NCI-H1105 treated with DMSO at 0.1 percent for 48 hours (cell line): ENCODE measurements at regions not wholly inside any gene's neighbourhood (a gene's known extent, or its start where the extent isn't known, plus 50 kb on each side); places are given as distances from the start of the nearest gene placed in this dataset.
"Not testable (repeated sequence)": the region's sequence is repeated elsewhere in the genome, so short reads cannot be mapped to it uniquely, and the experiment has no call there.

Experiments
- DNase-seq: peaks from one replicate; lab custom pipeline; 2025; lab: John Stamatoyannopoulos, UW

DNA sequence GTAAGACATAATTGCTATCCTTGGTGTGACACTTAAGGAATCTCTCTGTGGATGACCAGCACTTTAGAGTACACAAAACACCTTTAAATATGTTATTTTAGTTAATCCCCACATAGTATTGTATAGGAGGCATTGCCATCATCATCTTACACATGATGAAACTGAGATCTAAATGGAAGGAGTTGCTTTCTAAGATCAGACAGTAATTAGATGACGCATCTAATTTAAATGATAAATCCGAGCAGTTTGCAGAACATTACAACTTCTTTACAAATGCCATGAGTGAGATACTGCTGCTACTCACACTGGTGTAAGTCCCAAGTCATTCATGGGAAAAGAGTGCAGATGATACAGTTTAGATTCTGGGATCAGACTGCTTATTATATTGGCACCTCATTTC lies 431.9 kb downstream of the MFSD1 start:
- DNase-seq: no peak

DNA sequence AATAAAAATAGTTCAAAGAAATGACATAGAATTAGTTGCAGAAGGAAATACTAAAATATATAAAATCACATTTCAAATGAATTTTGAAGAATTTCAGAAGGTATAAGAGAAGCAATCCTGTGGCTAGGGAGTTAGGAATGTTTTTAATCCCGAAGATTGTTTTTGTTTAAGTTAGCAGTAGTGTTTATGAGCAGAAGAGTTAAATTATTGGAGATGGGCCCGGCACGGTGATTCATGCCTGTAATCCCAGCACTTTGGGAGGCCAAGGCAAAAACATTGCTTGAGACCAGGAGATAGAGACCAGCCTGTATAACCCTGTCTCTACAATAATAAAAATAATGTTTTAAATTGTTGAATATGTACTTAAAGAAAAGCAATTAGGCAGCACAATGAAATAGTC lies 432.5 kb downstream of the MFSD1 start:
- no peak for DNase-seq

DNA sequence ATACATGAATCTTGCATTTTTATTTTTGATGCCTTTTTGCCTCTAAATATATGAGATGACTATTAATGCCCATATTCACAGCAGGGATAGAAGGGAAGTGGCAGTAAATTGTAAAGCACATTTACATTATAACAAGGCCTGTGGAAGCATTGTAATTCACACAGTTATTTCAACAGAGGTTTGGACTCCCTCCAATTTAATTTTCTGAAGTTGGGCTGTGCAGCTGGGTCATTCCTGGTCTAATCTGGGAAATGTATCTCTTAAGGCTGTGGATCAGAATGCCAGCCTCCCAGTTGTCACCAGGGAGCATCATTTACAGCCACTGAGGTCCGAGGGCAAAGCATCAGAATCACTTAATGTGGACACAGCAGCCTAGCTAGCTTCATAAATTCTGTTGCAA lies 434.5 kb downstream of the MFSD1 start:
- peak; percentile 30 for DNase-seq

DNA sequence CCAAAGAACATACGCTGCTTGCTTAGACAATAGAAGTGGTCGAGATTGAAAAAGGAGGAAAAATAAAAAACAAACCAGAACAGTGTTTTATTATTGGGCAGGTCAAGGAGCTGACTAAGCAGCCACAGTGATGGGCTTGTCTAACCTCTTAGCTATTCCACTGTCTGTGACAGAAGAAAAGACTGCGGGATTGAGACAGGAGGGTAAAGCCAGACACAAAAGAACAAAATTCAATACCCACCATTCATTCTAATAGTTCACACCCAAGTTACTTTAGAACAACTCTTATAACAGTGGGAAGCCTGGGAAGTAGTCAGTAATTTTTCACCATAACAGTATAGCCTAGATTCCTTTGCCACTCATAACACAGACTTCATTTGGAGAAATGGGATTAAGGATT lies 435.4 kb downstream of the MFSD1 start:
- no peak for DNase-seq

DNA sequence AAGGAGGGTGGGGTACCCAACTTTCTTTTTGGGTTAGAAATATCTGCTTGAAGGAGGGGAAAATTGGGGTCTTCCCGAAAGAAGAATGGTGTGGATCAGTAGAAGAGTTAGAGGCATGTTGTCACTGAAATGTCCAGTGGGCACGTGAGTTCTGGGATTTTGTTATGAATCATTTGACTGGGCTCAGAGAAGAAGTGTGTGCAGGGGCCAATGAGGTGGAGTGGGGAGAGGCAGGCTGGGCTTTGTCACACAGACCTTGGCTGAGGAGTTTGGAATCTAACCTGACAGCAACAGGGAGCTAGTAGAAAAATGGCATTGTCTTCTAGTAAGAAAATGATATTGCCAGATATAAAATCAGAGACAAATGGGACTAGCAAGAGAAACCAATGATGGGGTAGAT lies 436.8 kb downstream of the MFSD1 start:
- DNase-seq: no peak

DNA sequence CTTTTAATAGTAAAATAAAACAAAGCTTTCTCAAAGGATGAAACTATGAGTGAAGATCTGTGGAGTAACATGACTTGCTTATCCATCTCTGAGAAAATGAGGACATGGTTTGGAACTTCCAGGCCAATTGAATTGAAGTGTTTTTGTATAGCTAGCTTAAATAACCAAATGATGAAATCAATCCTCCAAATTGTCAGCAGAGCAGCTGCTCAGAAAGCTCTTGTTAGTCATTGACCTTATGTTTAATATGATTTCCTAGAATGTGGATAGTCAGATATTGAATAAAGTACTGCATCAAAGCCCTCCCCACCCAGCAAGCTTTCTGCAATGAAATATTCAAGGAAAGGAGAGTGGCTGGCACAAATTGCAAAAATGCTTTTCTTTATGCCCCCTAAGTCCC lies 437.2 kb downstream of the MFSD1 start:
- no peak for DNase-seq

DNA sequence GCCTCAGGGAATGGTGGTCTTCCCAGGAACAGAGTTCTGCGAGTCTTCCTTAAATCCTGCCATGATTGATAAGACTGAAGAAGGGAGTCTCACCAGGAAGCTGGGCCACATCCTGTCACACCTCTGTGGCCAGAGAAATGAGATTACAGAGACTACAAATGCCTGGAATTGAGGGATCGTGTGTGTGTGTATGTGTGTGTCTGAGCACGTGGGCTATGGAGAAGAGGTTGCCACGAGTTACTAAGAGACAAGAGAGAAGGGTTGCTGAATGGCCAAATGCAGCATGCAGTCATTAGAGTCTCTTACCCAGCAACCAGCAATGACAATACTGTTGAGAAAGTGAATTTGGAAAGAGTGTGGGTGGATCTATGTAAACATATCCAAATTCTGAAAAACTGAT lies 443.1 kb downstream of the MFSD1 start:
- no peak for DNase-seq

DNA sequence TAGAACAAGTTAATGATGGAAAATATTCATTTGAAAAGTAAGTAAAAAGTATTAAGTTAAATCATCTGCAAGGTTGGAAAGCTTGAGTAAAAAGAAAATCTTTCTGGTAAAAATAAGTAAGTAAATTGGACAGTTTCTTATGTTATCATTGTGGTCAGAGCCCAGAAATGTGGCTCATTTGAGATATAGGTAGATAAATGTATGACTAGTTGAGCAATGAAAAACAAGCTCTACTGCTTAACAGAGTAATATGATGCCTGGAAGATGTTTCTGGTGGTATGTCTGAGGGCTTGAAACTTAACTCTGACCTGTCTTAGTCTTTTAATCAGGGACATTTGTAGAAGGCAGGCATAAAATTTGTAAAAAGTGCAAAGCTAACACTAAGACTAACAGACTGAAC lies 444.0 kb downstream of the MFSD1 start:
- no peak for DNase-seq

DNA sequence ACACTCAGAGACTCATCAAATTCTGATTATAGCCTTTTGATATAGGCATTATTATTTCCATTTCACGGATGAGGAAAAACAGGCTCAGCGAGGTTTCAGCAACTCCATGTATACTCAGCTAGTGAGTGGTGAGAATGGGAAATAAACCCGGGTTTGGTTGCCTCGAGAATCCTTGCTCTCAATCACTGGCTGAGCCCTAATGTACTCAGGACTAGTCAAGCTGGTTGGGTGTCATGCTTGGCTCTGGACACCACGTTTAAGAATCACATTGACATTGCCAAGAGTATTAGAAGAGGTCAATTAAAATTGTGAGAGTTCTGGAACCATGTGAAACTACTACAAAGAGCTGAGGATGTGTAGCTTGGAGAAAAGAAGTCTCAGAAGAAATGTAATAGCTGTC lies 444.5 kb downstream of the MFSD1 start:
- no peak for DNase-seq

DNA sequence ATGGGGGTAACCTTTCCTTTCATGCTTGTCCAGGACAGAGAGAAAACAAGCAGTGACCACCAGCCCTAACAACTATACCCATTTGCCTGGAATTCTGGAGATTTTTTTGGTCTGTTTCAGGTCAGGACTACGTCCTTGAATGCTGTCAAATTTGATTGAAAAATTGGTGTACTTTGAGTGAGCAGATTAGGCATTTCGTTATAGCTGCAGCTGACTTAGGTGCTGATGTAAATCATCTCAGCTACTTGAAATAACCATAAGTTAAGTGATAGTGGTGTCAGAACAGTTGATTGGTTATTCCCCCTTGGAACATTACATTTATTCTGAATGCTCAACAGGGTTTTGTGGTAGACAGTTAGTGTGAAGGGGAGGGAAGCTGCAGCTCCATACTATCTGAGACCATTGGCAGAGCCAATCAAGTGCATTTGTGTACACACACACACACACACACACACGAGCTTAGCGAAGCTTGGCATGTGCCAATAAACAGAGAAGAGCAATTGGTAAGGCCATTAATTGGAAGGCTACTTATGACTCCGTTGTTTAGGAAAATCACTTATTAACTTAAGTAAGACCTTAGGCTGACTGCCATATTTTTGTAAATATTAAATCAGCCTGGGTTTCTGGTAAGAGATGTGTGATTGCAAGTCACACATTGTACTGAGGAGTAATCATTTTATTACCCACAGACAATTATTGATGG lies 447.8 kb downstream of the MFSD1 start:
- DNase-seq: peak; percentile 62

DNA sequence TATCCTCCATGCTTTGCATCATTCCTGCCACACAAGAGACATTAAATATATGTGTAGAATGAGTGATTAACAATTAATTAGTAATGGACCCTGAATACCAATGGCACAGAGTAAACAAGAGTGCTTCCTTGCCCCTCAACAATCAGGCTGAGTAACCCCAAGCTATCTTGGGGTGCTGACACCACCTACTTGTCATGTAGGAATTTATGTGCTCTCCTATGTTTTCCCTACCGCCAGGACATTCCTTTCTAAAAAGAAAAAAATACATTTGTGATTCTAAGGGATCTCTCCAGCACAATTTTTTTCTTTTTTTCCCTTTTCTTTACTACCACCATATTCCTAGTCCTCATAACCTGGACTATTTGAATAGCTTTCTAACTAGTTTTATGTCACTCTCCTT lies 449.1 kb downstream of the MFSD1 start:
- DNase-seq: no peak

DNA sequence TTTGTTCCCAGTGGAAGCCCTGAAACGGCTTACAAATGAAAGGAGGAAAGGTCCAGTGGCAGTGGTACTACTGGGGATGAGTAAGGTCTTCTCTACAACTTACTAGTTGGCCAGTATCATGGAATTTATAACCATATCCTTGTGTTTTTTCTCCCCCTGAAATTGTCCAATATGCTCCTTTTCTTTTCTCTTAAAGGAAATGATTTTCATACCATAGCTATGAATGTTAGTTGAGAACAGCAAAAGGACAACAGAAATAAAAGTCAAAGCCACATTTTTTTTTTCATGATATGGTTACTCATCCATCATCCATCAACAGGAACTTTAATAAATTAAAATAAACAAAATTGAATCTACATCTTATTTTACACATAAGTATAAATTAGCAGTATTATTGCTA lies 450.4 kb downstream of the MFSD1 start:
- no peak for DNase-seq

DNA sequence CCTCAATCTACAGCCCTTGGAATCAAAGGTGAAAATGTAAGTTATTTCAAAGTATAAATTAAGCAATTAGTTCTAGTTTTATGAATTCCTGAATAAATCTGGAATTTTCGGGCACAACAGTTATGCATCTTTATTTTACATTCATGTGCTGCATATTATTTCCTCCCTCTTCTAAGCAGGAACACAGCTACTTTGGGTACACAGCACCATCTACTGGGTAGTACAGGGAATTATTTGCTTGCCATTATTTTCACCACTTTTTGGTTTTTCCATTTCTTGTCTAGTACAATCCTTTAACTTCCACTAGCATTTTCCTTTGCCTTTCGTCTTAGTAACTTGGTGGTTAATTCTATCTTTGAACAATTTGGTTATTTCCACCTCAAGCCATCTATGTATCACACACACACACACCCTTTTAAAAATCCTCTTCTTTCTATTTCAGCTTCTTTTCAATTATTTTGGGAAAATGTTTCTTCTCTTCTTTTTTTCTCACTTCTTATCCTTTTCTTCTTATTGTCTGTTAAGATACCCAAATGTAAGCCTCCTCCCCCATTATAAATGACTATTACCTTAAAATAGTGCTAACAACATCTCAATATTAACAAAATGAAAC lies 451.0 kb downstream of the MFSD1 start:
- DNase-seq: peak; percentile 76

DNA sequence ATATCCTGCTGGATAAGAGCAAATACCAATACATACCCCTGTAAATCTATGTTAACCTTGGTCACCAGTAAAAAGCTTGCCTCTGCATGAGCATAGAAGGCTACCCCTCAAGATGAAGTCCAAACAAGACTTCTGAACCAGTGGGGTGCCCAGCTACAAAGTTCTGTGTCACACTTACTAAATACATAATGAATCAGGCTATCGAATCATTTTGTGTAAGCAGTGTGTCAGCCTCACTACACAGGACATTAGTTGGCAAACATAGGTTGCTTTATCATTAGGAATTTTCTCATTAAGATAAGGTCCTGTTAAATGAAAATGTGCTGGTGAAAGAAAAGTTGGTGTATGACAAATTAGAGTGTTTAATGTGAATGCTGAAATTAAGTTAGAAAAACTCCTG lies 452.0 kb downstream of the MFSD1 start:
- no peak for DNase-seq

DNA sequence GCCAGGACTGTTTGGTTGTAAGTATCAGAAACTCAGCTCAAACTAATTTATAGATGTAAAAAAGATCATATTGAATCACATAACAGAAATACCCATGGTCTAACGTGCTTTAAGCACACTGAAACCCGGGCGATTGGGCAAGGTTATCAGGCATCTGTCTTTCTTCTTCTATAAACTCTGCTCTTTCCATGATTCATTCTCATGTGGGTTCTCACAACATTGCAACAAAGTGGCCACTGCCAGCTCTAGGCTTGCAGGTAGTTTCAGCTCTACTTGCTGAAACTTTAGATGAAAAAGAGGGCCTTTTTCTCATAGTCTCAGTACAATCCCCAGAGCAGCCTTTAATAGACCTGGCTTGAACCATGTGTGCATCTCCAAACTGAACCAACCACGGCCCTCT lies 456.1 kb downstream of the MFSD1 start:
- no peak for DNase-seq

DNA sequence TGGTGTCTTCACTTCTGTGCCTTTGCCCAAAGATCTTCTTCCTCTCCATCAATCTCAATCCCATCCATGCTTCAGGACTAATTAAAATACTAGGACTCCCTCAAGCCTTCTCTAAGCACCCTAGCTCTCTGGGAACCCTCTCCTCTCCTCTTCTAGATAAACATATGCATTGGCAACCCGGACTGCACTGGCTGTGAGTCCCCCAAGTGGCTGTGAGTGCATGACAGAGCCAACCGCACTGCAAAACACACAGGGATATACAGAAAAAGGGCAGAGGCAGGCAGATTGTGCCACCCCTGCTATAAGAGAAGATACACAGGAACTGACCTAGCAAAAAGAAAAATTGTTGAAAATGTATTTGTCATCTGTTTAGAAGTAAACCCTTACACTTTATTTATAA lies 457.1 kb downstream of the MFSD1 start:
- no peak for DNase-seq

DNA sequence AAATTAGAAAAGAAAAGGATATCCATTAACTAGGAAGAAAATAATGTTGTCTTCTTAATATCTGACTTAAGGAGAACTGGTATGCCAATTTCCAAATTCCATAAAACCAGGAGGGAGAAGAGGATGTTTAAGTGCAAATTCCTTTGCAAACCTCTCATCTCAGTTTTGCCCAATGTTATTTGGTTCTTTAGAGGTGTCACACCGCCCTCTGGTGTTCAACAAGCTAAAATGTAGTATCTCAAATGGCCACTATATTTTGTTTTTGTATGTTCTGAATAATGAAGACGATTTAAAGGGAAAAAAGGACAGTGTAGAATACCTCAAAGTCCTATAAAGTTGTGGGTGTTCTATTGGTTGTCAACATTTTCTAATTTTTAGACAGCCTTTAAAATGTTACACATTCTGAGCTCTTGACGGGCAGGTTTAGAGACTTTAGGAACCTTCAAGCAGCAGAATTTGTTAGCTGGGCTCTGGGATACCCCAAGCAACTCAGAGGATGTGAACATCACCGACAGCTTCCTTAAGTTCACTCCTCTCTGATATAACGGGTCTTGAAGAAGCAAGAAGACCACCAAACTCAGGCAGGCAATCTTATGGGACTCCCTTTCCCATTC lies 458.3 kb downstream of the MFSD1 start:
- DNase-seq: peak; percentile 69

DNA sequence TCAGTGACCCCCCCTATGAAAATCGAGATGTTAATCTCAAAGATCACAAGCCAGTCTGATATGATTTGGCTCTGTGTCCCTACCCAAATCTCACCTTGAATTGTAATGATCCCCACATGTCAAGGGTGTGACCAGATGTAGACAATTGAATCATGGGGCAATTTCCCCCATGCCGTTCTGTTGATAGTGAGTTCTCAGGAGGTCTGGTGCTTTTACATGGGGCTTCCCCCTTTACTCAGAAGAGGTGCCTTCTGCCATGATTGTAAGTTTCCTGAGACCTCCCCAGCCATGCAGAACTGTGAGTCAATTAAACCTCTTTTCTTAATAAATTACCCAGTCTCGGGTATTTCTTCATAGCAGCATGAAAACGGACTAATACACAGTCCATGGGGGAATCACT lies 459.5 kb downstream of the MFSD1 start:
- not testable (repeated sequence) for DNase-seq

DNA sequence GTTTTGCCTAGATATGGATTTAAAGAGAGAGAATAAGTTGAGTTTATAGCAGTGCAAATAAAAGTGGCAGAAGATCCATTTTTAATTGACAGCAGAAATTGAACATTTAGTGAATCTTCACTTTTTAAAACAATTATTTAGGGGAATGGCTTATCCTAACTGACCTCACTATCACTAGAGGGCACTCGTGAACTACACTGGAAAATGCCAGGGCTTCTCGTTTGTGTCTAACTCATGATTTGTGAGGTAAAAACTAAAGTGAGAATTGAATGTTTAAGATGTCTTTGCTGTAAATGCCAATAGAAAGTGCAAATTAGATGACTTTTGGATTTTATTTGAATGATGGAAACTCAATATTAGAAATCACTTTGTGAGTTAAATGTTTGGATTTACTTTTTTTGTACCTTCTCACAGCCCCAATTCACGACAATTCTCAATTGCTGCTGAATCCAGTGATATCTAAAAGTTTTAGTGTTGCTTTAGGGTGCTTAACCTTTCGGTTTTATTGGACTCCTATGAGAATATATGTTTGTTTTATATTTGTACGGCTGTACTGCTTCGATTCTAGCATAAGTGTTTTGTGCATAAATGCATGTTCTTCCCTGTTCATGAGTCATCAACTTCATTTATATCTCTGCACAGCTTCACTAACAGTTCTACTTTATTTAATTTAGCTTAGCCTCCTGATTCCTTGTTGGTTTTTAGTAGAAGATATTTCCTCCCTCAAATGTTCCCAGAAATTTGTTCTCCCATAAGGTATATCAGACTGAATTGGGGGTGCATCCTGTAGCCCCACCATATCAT lies 462.1 kb downstream of the MFSD1 start:
- peak; percentile 76 for DNase-seq

DNA sequence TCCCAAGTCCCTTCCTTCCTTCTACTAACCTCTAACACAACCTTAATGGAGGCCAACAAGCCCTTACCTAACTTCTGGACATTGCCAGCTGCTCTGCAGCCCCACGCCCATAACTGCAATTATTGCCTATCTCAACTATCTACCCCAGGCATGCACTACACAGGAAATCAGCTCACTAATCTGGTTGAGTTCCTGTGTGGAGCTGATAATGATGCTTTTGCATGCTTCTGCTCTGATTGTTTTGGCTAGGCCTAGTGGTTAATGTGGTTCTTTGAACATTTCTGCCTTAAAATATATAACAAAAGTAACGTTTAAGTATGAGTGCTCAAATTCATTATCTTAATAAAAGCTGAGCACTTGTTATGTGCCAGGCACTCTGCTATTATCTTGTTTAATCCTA lies 463.9 kb downstream of the MFSD1 start:
- DNase-seq: no peak

DNA sequence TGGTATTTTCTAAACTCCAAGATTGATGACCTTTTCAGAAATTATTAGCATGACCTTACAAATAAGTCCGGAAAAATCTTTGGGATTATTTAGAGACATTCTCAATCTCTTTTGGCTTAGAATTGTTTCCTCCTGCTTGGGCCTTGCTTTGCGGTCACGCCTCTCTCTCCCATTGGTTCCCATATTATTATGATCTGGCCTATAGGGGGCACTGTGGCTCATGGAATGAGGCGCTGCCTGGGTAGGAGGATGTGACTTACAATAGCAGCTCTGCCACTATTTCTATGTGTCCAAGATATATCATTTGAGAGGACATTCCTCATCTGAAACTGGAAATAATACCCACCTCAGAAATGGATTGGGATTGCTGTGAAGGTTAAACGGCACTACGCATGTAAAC lies 464.9 kb downstream of the MFSD1 start:
- DNase-seq: peak; percentile 59

DNA sequence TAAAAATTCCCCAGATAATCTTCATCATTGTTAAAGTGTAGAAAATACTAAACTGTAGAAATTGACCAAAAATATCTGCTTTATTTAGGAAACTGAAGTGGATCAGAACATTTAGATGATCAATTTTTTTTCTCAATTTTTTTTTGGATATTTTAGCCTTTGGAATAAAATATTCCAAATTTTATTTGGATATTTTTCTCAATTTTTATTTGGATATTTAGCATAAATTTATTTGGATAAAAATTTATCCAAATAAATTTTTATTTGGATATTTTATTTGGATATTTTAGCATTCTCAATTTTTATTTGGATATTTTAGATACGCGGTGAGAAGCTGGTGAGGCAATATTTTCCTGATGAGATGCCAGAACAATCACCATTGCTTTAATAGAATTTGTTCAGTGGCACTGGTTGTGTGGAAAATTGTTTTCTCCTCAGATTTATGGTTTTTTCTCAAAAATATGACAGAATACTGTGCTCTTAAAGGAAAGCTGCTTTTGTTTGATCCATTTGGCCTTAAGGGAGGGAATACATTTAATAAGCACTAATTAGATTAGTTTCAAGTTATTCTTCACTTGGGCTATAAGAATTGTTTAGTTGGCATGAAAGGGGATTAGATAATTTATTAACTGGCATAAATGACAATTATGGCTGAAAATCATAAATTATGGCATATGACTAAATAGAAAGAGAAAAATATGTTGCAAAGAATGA lies 470.1 kb downstream of the MFSD1 start:
- DNase-seq: no peak
